Iris pigment epithelial cell (primary cell): ENCODE measurements at regions not wholly inside any gene's neighbourhood (a gene's known extent, or its start where the extent isn't known, plus 50 kb on each side); places are given as distances from the start of the nearest gene placed in this dataset.
"Not testable (repeated sequence)": the region's sequence is repeated elsewhere in the genome, so short reads cannot be mapped to it uniquely, and the experiment has no call there.

Source experiments
- DNase-seq: peaks from one replicate; pipeline ENCODE4 v3.0.0-alpha.2; 2011; ENCODE audit warnings: low read depth

GRCh38 chr2:7094231-7094741 is 177.1 kb downstream of the RNF144A start:
- peak; percentile 29 for DNase-seq

GRCh38 chr2:7096726-7097352 is 179.6 kb downstream of the RNF144A start:
- DNase-seq: no peak

GRCh38 chr2:7097353-7097895 is 180.2 kb downstream of the RNF144A start:
- peak; percentile 43 for DNase-seq

- no peak for DNase-seq
Observed at GRCh38 chr2:7098816-7099215, 181.6 kb downstream of the RNF144A start.

- not testable (repeated sequence) for DNase-seq
Observed at GRCh38 chr2:7099687-7100086, 182.5 kb downstream of the RNF144A start.

GRCh38 chr2:7102826-7103225 is 185.6 kb downstream of the RNF144A start:
- DNase-seq: no peak

- no peak for DNase-seq
Observed at GRCh38 chr2:7108792-7109532, 191.8 kb downstream of the RNF144A start.

GRCh38 chr2:7109533-7109885 is 192.3 kb downstream of the RNF144A start:
- DNase-seq: no peak

GRCh38 chr2:7111626-7112025 is 194.4 kb downstream of the RNF144A start:
- no peak for DNase-seq

GRCh38 chr2:7115364-7115763 is 198.2 kb downstream of the RNF144A start:
- no peak for DNase-seq

- no peak for DNase-seq
Observed at GRCh38 chr2:7115906-7116305, 198.7 kb downstream of the RNF144A start.

GRCh38 chr2:7116511-7116910 is 199.3 kb downstream of the RNF144A start:
- no peak for DNase-seq

GRCh38 chr2:7117076-7117475 is 199.9 kb downstream of the RNF144A start:
- DNase-seq: no peak

- DNase-seq: no peak
Observed at GRCh38 chr2:7118606-7119131, 201.5 kb downstream of the RNF144A start.

- DNase-seq: peak; percentile 40
Observed at GRCh38 chr2:7119132-7119835, 202.1 kb downstream of the RNF144A start.

GRCh38 chr2:7121851-7122250 is 204.6 kb downstream of the RNF144A start:
- no peak for DNase-seq

GRCh38 chr2:7127156-7127555 is 209.9 kb downstream of the RNF144A start:
- DNase-seq: no peak

- DNase-seq: no peak
Observed at GRCh38 chr2:7127687-7128086, 210.5 kb downstream of the RNF144A start.

- DNase-seq: no peak
Observed at GRCh38 chr2:7131261-7131660, 214.0 kb downstream of the RNF144A start.

- DNase-seq: no peak
Observed at GRCh38 chr2:7132753-7133152, 215.5 kb downstream of the RNF144A start.

GRCh38 chr2:7133521-7133920 is 216.3 kb downstream of the RNF144A start:
- peak; percentile 28 for DNase-seq

GRCh38 chr2:7140306-7140705 is 223.1 kb downstream of the RNF144A start:
- DNase-seq: no peak
